HepG2 (cell line): ENCODE measurements at regions not wholly inside any gene's neighbourhood (a gene's known extent, or its start where the extent isn't known, plus 50 kb on each side); places are given as distances from the start of the nearest gene placed in this dataset.

ENCODE experiments used
- ATF4 ChIP-seq, 2 experiments: fragments of 450-650 bp in 1 of 2; sonication (generic) in 1 of 2; formaldehyde crosslinking; IDR thresholded peaks; 2 replicates each; pipeline versions ENCODE4 v1.5.0 to v1.8.0; 2020 to 2022; ENCODE audit warnings: mild to moderate bottlenecking in 1 of 2, missing genetic modification reagents in 1 of 2
- BCLAF1 ChIP-seq: fragments of 450-650 bp; IDR thresholded peaks from 2 replicates; pipeline ENCODE4 v1.6.1; 2017; ENCODE audit warnings: mild to moderate bottlenecking
- DR1 ChIP-seq: sonication (generic); formaldehyde crosslinking; IDR thresholded peaks from 2 replicates; pipeline ENCODE4 v1.8.0; 2021; ENCODE audit warnings: mild to moderate bottlenecking, missing genetic modification reagents, inconsistent platforms
- FOXK1 ChIP-seq: sonication (generic); formaldehyde crosslinking; IDR thresholded peaks from 2 replicates; pipeline ENCODE4 v1.4.0; 2020; ENCODE audit warnings: low read depth, missing genetic modification reagents, borderline replicate concordance
- GLMP ChIP-seq: sonication (generic); formaldehyde crosslinking; IDR thresholded peaks from 2 replicates; pipeline ENCODE4 v1.9.0; 2021; ENCODE audit warnings: missing genetic modification reagents, mild to moderate bottlenecking, borderline replicate concordance
- HIVEP1 ChIP-seq: sonication (generic); formaldehyde crosslinking; IDR thresholded peaks from 2 replicates; pipeline ENCODE4 v1.4.0; 2020; ENCODE audit warnings: mild to moderate bottlenecking, missing genetic modification reagents
- JDP2 ChIP-seq: sonication (generic); formaldehyde crosslinking; IDR thresholded peaks from 2 replicates; pipeline ENCODE4 v1.8.1; 2022; ENCODE audit warnings: missing genetic modification reagents, borderline replicate concordance
- KLF12 ChIP-seq: sonication (generic); formaldehyde crosslinking; IDR thresholded peaks from 2 replicates; pipeline ENCODE4 v1.4.0; 2020; ENCODE audit warnings: missing genetic modification reagents, borderline replicate concordance
- MIXL1 ChIP-seq: IDR thresholded peaks from 2 replicates; pipeline ENCODE4 v1.6.1; 2016
- POLR2AphosphoS5 ChIP-seq: IDR thresholded peaks from 2 replicates; pipeline ENCODE4 v1.6.1; 2012; ENCODE audit warnings: low read depth, low read length
- RBAK ChIP-seq: sonication (generic); formaldehyde crosslinking; IDR thresholded peaks from 2 replicates; pipeline ENCODE4 v1.5.1; 2020; ENCODE audit warnings: mild to moderate bottlenecking, missing genetic modification reagents
- ZMYM2 ChIP-seq: sonication (generic); formaldehyde crosslinking; IDR thresholded peaks from 2 replicates; pipeline ENCODE4 v1.8.0; 2022; ENCODE audit warnings: mild to moderate bottlenecking, missing genetic modification reagents
- ZMYM4 ChIP-seq: sonication (generic); formaldehyde crosslinking; IDR thresholded peaks from 2 replicates; pipeline ENCODE4 v1.8.1; 2023; ENCODE audit warnings: mild to moderate bottlenecking, missing genetic modification reagents
- ZNF256 ChIP-seq: sonication (generic); formaldehyde crosslinking; conservative IDR thresholded peaks from 2 replicates; pipeline ENCODE4 v1.4.0; 2020; ENCODE audit warnings: missing genetic modification reagents
- ZNF317 ChIP-seq: sonication (generic); formaldehyde crosslinking; IDR thresholded peaks from 2 replicates; pipeline ENCODE4 v1.5.0; 2020; ENCODE audit warnings: mild to moderate bottlenecking, missing genetic modification reagents
- ZNF574 ChIP-seq: sonication (generic); formaldehyde crosslinking; IDR thresholded peaks from 2 replicates; pipeline ENCODE4 v1.4.0; 2020; ENCODE audit warnings: missing genetic modification reagents
- ZNF577 ChIP-seq: sonication (generic); formaldehyde crosslinking; IDR thresholded peaks from 2 replicates; pipeline ENCODE4 v1.4.0; 2020; ENCODE audit warnings: mild to moderate bottlenecking, low read depth, missing genetic modification reagents, borderline replicate concordance
- ZNF678 ChIP-seq: sonication (generic); formaldehyde crosslinking; IDR thresholded peaks from 2 replicates; pipeline ENCODE4 v1.4.0; 2020; ENCODE audit warnings: mild to moderate bottlenecking, missing genetic modification reagents
- ZNF770 ChIP-seq: sonication (generic); formaldehyde crosslinking; IDR thresholded peaks from 2 replicates; pipeline ENCODE4 v1.5.0; 2020; ENCODE audit warnings: mild to moderate bottlenecking, missing genetic modification reagents
- ZSCAN25 ChIP-seq: sonication (generic); formaldehyde crosslinking; IDR thresholded peaks from 2 replicates; pipeline ENCODE4 v1.8.0; 2022; ENCODE audit warnings: mild to moderate bottlenecking, missing genetic modification reagents

GRCh38 chr2:167827352-167828097 lies 419.9 kb downstream of the STK39 start (continued):
- TF ChIP-seq POLR2AphosphoS5, result peak; percentile 71
- TF ChIP-seq MIXL1 (CRISPR knock-in tag), result peak; percentile 91
- no peak for TF ChIP-seq GLMP
- TF ChIP-seq JDP2 (CRISPR knock-in tag), result peak; percentile 45; the same call in 1 of the 2 replicates
- TF ChIP-seq ZNF770 (CRISPR knock-in tag), result peak; percentile 48; the same call in 1 of the 2 replicates
- TF ChIP-seq DR1 (CRISPR knock-in tag), result peak; percentile 66; the same call in 1 of the 2 replicates
- TF ChIP-seq ZNF256 (CRISPR knock-in tag), result 0 out of 2 replicates have a peak, but pooled peaks have one; percentile 7
- no peak; the same call in 1 of the 2 replicates for TF ChIP-seq ZNF678 (CRISPR knock-in tag)
- TF ChIP-seq ZSCAN25, result peak; percentile 81; the same call in 1 of the 2 replicates
- no peak for TF ChIP-seq ZNF577 (CRISPR knock-in tag)
- peak; percentile 82 for TF ChIP-seq ZNF317 (CRISPR knock-in tag)
- TF ChIP-seq KLF12 (CRISPR knock-in tag), result no peak; the same call in 1 of the 2 replicates
- peak; percentile 84 for TF ChIP-seq FOXK1 (CRISPR knock-in tag)
- TF ChIP-seq ZMYM2 (CRISPR knock-in tag), result peak; percentile 98
- TF ChIP-seq ZNF574 (CRISPR knock-in tag), result peak; percentile 89
- TF ChIP-seq HIVEP1 (CRISPR knock-in tag), result peak; percentile 87
- no peak for TF ChIP-seq BCLAF1
- TF ChIP-seq ZMYM4 (CRISPR knock-in tag), result peak; percentile 100
- TF ChIP-seq RBAK (CRISPR knock-in tag), result peak; percentile 88
- TF ChIP-seq ATF4 (CRISPR knock-in tag; IDR thresholded peaks at IDR 0.05), result peak in 1 of 2 experiments; percentile 79; a peak in 1 of 4 replicates
